SK-N-MC (cell line): ENCODE measurements at regions not wholly inside any gene's neighbourhood (a gene's known extent, or its start where the extent isn't known, plus 50 kb on each side); places are given as distances from the start of the nearest gene placed in this dataset.

Source experiments
- EZH2 ChIP-seq: fragments of 200-600 bp; sonication (generic); IDR thresholded peaks from one replicate; pipeline ENCODE4 v1.6.1; 2017; ENCODE audit warnings: antibody characterized with exemption
- POLR2AphosphoS5 ChIP-seq: IDR thresholded peaks from 2 replicates; pipeline ENCODE4 v1.6.1; 2012; ENCODE audit warnings: mild to moderate bottlenecking, low read depth, low read length, borderline replicate concordance

DNA sequence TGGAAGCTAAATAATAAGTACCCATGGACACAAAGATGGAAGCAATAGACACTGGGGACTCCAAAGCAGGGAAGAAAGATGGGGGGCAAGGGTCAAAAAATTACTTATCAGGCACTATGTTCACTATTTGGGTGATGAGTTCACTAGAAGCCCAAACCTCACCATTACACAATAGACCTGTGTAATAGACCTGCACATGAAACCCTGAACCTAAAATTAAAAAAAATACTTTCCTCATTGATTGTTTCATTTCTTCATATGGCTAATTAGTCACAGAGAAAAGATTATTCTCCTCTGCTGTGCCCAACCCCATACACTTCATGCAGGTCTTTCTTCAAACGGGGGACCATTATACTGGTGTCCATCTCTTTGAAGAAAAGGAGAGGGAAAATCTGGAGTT is 213.0 kb upstream of the DTNBP1 start:
- TF ChIP-seq POLR2AphosphoS5 (no peak), EZH2 (no peak)
